HEK293 (cell line): ENCODE measurements at regions not wholly inside any gene's neighbourhood (a gene's known extent, or its start where the extent isn't known, plus 50 kb on each side); places are given as distances from the start of the nearest gene placed in this dataset.

Experiments used
- CTCF ChIA-PET: fragments of 350-600 bp; formaldehyde crosslinking; extraction: SDS; loops from one replicate; lab custom pipeline; 2021; ENCODE audit warnings: antibody characterized with exemption; lab: Yijun Ruan, JAX
- POLR2A ChIA-PET: fragments of 300-600 bp; formaldehyde crosslinking; extraction: SDS; loops from one replicate; lab custom pipeline; 2020; ENCODE audit warnings: antibody characterized with exemption, inconsistent platforms; lab: Yijun Ruan, JAX
- H3K27ac ChIP-seq: fragments of 200-500 bp; sonication (Bioruptor generic); 2 replicates; pipeline ENCODE4 v1.5.1; 2014; ENCODE audit warnings: low read depth, low read length, control low read depth, inconsistent platforms; ENCODE audit errors: extremely low read depth
- H3K36me3 ChIP-seq, 2 experiments: fragments of 200-500 bp in 1 of 2; sonication (Bioruptor generic) in 1 of 2; 1 replicate in 1 of 2; 2 replicates in 1 of 2; pipeline ENCODE4 v1.5.1; 2014 to 2017; ENCODE audit warnings: inconsistent platforms in 2 of 2, low read length in 2 of 2; ENCODE audit not compliant: control insufficient read depth in 2 of 2, insufficient read depth in 1 of 2
- H3K4me1 ChIP-seq: fragments of 200-500 bp; sonication (Bioruptor generic); 2 replicates; pipeline ENCODE4 v1.5.1; 2014; ENCODE audit warnings: mild to moderate bottlenecking, low read length, inconsistent platforms; ENCODE audit not compliant: control insufficient read depth, insufficient read depth
- H3K4me3 ChIP-seq: 2 replicates; pipeline ENCODE4 v1.5.1; 2011; ENCODE audit warnings: low read depth, mild to moderate bottlenecking, control low read depth, low read length, moderate library complexity
- H3K9me3 ChIP-seq: fragments of 200-500 bp; sonication (Bioruptor generic); 2 replicates; pipeline ENCODE4 v1.5.1; 2014; ENCODE audit warnings: low read depth, low read length, inconsistent platforms; ENCODE audit not compliant: control insufficient read depth, insufficient read depth
- GLI2 ChIP-seq: fragments of 450-650 bp; formaldehyde crosslinking; IDR thresholded peaks from 2 replicates; pipeline ENCODE4; 2017; ENCODE audit warnings: missing biosample characterization, missing genetic modification characterization, low read depth, borderline replicate concordance
- GLIS1 ChIP-seq: fragments of 450-650 bp; formaldehyde crosslinking; IDR thresholded peaks from 2 replicates; pipeline ENCODE4 v1.5.1; 2016; ENCODE audit warnings: missing biosample characterization, missing genetic modification characterization
- HOXA7 ChIP-seq: sonication (generic); formaldehyde crosslinking; IDR thresholded peaks from 2 replicates; pipeline ENCODE4 v1.8.1; 2022; ENCODE audit warnings: missing genetic modification reagents, borderline replicate concordance
- KLF8 ChIP-seq: fragments of 450-650 bp; formaldehyde crosslinking; IDR thresholded peaks from 2 replicates; pipeline ENCODE4 v1.5.1; 2016; ENCODE audit warnings: missing biosample characterization, missing genetic modification characterization
- SCRT1 ChIP-seq: fragments of 450-650 bp; formaldehyde crosslinking; IDR thresholded peaks from 2 replicates; pipeline ENCODE4 v1.5.1; 2016; ENCODE audit warnings: missing biosample characterization, missing genetic modification characterization, borderline replicate concordance
- ZFP3 ChIP-seq: fragments of 450-650 bp; formaldehyde crosslinking; IDR thresholded peaks from 2 replicates; pipeline ENCODE4 v1.5.1; 2016; ENCODE audit warnings: low read depth, missing biosample characterization, missing genetic modification characterization
- ZIC2 ChIP-seq: fragments of 450-650 bp; formaldehyde crosslinking; IDR thresholded peaks from 2 replicates; pipeline ENCODE4 v1.5.1; 2016; ENCODE audit warnings: missing biosample characterization, missing genetic modification characterization
- ZNF10 ChIP-seq: fragments of 450-650 bp; formaldehyde crosslinking; IDR thresholded peaks from 2 replicates; pipeline ENCODE4 v1.5.1; 2017; ENCODE audit warnings: missing biosample characterization, missing genetic modification characterization
- ZNF157 ChIP-seq: fragments of 450-650 bp; formaldehyde crosslinking; IDR thresholded peaks from 2 replicates; pipeline ENCODE4 v1.5.1; 2016; ENCODE audit warnings: missing biosample characterization, missing genetic modification characterization
- ZNF16 ChIP-seq: fragments of 450-650 bp; formaldehyde crosslinking; IDR thresholded peaks from 2 replicates; pipeline ENCODE4 v1.5.1; 2016; ENCODE audit warnings: low read depth, missing biosample characterization, missing genetic modification characterization
- ZNF169 ChIP-seq: fragments of 450-650 bp; formaldehyde crosslinking; IDR thresholded peaks from 2 replicates; pipeline ENCODE4 v1.5.1; 2016; ENCODE audit warnings: missing biosample characterization, missing genetic modification characterization
- ZNF211 ChIP-seq: fragments of 450-650 bp; formaldehyde crosslinking; IDR thresholded peaks from 2 replicates; pipeline ENCODE4 v1.5.1; 2016; ENCODE audit warnings: low read depth, missing biosample characterization, missing genetic modification characterization
- ZNF280D ChIP-seq: fragments of 450-650 bp; formaldehyde crosslinking; IDR thresholded peaks from 2 replicates; pipeline ENCODE4 v1.5.1; 2016; ENCODE audit warnings: missing biosample characterization, missing genetic modification characterization
- ZNF362 ChIP-seq: fragments of 450-650 bp; formaldehyde crosslinking; IDR thresholded peaks from 2 replicates; pipeline ENCODE4 v1.5.1; 2016; ENCODE audit warnings: missing biosample characterization, missing genetic modification characterization
- ZNF514 ChIP-seq: fragments of 450-650 bp; formaldehyde crosslinking; IDR thresholded peaks from 2 replicates; pipeline ENCODE4 v1.5.1; 2016; ENCODE audit warnings: missing biosample characterization, missing genetic modification characterization
- ZNF530 ChIP-seq: fragments of 450-650 bp; formaldehyde crosslinking; IDR thresholded peaks from 2 replicates; pipeline ENCODE4 v1.5.1; 2016; ENCODE audit warnings: low read depth, missing biosample characterization, missing genetic modification characterization
- ZNF561 ChIP-seq: fragments of 450-650 bp; IDR thresholded peaks from 2 replicates; pipeline ENCODE4 v1.5.1; 2018; ENCODE audit warnings: missing biosample characterization, missing genetic modification characterization, borderline replicate concordance
- ZNF610 ChIP-seq: fragments of 450-650 bp; formaldehyde crosslinking; IDR thresholded peaks from 2 replicates; pipeline ENCODE4 v1.5.1; 2016; ENCODE audit warnings: missing biosample characterization, missing genetic modification characterization, borderline replicate concordance
- ZNF658 ChIP-seq: fragments of 450-650 bp; formaldehyde crosslinking; IDR thresholded peaks from 2 replicates; pipeline ENCODE4; 2016; ENCODE audit warnings: missing biosample characterization, missing genetic modification characterization
- ZNF701 ChIP-seq: fragments of 450-650 bp; formaldehyde crosslinking; IDR thresholded peaks from 2 replicates; pipeline ENCODE4 v1.5.1; 2016; ENCODE audit warnings: missing biosample characterization, missing genetic modification characterization
- ZNF704 ChIP-seq: fragments of 450-650 bp; formaldehyde crosslinking; IDR thresholded peaks from 2 replicates; pipeline ENCODE4 v1.5.1; 2016; ENCODE audit warnings: missing biosample characterization, missing genetic modification characterization
- ZNF792 ChIP-seq: fragments of 450-650 bp; formaldehyde crosslinking; IDR thresholded peaks from 2 replicates; pipeline ENCODE4 v1.5.1; 2016; ENCODE audit warnings: missing biosample characterization, missing genetic modification characterization
- TF ChIP-seq, protein P1 (sequence below): fragments of 450-650 bp; formaldehyde crosslinking; IDR thresholded peaks from 2 replicates; pipeline ENCODE4 v1.5.1; 2016; ENCODE audit warnings: missing biosample characterization, missing genetic modification characterization
- TF ChIP-seq, protein P2 (sequence below): fragments of 450-650 bp; formaldehyde crosslinking; IDR thresholded peaks from 2 replicates; pipeline ENCODE4 v1.5.1; 2017; ENCODE audit warnings: missing biosample characterization, missing genetic modification characterization

- H3K9me3 ChIP-seq = no peaks in the 10 kb centered on the region
- CTCF ChIA-PET = interaction anchor here (0.6 kb wide), 1 partner anchor 23 kb away, joined by 3 read pairs; no protein-coding TSS in a partner anchor
- POLR2A ChIA-PET = no interaction called here
These were observed 171.6 kb upstream of the SMLR1 start for GRCh38 chr6:130655586-130655985.

GRCh38 chr6:130661077-130661476, 166.1 kb upstream of the SMLR1 start:
- no peak overlapping the region for H3K27ac ChIP-seq
- ChIA-PET POLR2A (no interaction called here), CTCF (no interaction called here)
- H3K4me3 ChIP-seq = no peak overlapping the region
- H3K36me3 ChIP-seq = no peaks in the 10 kb centered on the region
- no peaks in the 10 kb centered on the region for H3K9me3 ChIP-seq
- TF ChIP-seq, protein P1, sequence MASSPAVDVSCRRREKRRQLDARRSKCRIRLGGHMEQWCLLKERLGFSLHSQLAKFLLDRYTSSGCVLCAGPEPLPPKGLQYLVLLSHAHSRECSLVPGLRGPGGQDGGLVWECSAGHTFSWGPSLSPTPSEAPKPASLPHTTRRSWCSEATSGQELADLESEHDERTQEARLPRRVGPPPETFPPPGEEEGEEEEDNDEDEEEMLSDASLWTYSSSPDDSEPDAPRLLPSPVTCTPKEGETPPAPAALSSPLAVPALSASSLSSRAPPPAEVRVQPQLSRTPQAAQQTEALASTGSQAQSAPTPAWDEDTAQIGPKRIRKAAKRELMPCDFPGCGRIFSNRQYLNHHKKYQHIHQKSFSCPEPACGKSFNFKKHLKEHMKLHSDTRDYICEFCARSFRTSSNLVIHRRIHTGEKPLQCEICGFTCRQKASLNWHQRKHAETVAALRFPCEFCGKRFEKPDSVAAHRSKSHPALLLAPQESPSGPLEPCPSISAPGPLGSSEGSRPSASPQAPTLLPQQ (tag by site-specific recombination) = no peak
- TF ChIP-seq SCRT1 (tag by site-specific recombination) (no peak), HOXA7 (CRISPR knock-in tag) (no peak), ZNF169 (tag by site-specific recombination) (no peak), ZNF561 (tag by site-specific recombination) (no peak), ZNF10 (tag by site-specific recombination) (no peak), KLF8 (tag by site-specific recombination) (no peak), GLIS1 (tag by site-specific recombination) (no peak), ZNF280D (tag by site-specific recombination) (no peak), GLI2 (tag by site-specific recombination) (no peak), ZNF658 (no peak), ZNF362 (tag by site-specific recombination) (no peak)
- H3K4me1 ChIP-seq = no peaks in the 10 kb centered on the region

More at GRCh38 chr6:130655586-130655985, 171.6 kb upstream of the SMLR1 start:
- H3K27ac ChIP-seq = no peak overlapping the region
- no peaks in the 10 kb centered on the region for H3K4me1 ChIP-seq
- no peaks in the 10 kb centered on the region for H3K36me3 ChIP-seq
- TF ChIP-seq ZIC2 (tag by site-specific recombination) (no peak), ZNF610 (tag by site-specific recombination) (no peak), ZNF16 (tag by site-specific recombination) (no peak), ZNF701 (tag by site-specific recombination) (no peak), ZNF514 (tag by site-specific recombination) (no peak), ZNF704 (no peak), ZNF530 (tag by site-specific recombination) (no peak), ZFP3 (tag by site-specific recombination) (no peak), ZNF157 (tag by site-specific recombination) (no peak), ZNF792 (tag by site-specific recombination) (no peak), ZNF211 (no peak)
- TF ChIP-seq, protein P2, sequence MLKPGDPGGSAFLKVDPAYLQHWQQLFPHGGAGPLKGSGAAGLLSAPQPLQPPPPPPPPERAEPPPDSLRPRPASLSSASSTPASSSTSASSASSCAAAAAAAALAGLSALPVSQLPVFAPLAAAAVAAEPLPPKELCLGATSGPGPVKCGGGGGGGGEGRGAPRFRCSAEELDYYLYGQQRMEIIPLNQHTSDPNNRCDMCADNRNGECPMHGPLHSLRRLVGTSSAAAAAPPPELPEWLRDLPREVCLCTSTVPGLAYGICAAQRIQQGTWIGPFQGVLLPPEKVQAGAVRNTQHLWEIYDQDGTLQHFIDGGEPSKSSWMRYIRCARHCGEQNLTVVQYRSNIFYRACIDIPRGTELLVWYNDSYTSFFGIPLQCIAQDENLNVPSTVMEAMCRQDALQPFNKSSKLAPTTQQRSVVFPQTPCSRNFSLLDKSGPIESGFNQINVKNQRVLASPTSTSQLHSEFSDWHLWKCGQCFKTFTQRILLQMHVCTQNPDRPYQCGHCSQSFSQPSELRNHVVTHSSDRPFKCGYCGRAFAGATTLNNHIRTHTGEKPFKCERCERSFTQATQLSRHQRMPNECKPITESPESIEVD = no peak
- no peak overlapping the region for H3K4me3 ChIP-seq
